ENCODE measurements at regions not wholly inside any gene's neighbourhood (a gene's known extent, or its start where the extent isn't known, plus 50 kb on each side); places are given as distances from the start of the nearest gene placed in this dataset.

GRCh38 chr16:59053911-59054310 lies 319.8 kb upstream of the GOT2 start:
- TF ChIP-seq TAF1 (IDR thresholded peaks at IDR 0.05; ENCODE audit: borderline replicate concordance, insufficient read depth, low read length) = no peak
- no peak for TF ChIP-seq POLR2AphosphoS5 (IDR thresholded peaks at IDR 0.05; ENCODE audit: low read depth, low read length)

Data from PFSK-1 (cell line).